Spleen (tissue), 7 donors: ENCODE measurements at regions not wholly inside any gene's neighbourhood (a gene's known extent, or its start where the extent isn't known, plus 50 kb on each side); places are given as distances from the start of the nearest gene placed in this dataset.

ENCODE experiments used
- POLR2A ChIP-seq, 3 donors: fragments of 450-650 bp; IDR thresholded peaks; one replicate each; pipeline ENCODE4 v1.5.1; 2017; ENCODE audit warnings: antibody characterized with exemption in 3 of 3, mild to moderate bottlenecking in 1 of 3
- POLR2AphosphoS5 ChIP-seq, 3 donors: sonication (generic); formaldehyde crosslinking; IDR thresholded peaks; one replicate each; pipeline ENCODE4 v1.5.1; 2017; ENCODE audit warnings: antibody characterized with exemption in 3 of 3
- TF ChIP-seq, protein P1 (sequence below), 11 experiments: fragments of 200-600 bp in 7 of 11; fragments of 450-650 bp in 4 of 11; sonication (generic) in 4 of 11; IDR thresholded peaks in 8 of 11; conservative IDR thresholded peaks in 3 of 11; 1 replicate in 7 of 11; 2 replicates in 4 of 11; pipeline versions ENCODE4 v1.4.0 to v1.8.0; 2016 to 2021; ENCODE audit warnings: antibody characterized with exemption in 11 of 11, inconsistent platforms in 4 of 11, mild to moderate bottlenecking in 1 of 11
- donor health status: DM: no; HTN: no; CAD: no; lungs with moderate emphysema.
- donor health status: DM: no; HTN: no; CAD: no.
- donor health status: DM: no; HTN: no; CAD: no.

DNA sequence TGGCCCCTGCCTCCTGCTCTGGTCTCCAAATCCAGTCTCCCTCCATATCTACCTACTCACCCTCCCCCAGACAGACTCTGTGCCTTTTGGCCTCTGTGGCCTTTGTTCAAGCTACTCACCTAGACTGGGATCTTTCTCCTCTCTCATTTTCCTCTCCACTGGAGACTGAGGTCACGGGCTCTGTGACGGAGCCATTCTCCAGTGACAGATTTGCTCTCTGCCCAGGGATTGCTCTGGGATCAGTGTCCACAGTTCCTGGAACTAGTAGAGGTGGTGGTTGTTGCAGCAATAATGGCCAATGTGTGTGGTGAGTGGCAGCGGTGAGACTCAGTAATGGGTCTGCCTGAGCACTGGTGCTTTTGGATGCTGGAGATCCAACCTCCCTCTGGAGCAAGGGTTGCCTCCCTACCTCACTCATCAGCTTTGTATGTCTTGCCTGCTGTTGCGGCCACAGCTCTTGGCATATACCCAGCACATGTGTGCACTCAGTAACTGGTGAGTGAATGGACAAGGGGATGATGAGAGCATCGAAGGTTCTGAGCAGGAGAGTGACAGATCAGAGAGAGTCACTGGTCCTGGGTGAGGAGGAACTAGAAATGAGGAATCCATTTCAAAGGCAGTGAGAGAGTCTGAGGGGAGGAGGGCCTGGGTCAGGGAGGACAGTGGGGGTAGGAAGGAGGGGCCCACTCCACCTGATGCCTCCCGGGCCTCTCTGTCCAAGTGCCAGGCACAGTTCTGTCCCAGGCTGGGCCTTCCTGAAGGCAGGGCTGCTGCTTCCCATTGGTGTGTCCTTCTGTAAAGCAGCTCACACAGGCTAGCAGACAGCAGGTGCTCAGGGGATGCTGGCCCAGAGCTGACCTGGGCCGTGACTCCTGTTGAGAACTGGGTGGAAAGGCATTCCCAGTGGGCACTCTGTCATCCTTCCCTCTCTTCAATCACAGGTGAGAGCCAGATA is 96.5 kb upstream of the PITX1 start:
- TF ChIP-seq POLR2AphosphoS5 (IDR thresholded peaks at IDR 0.05): no peak
- TF ChIP-seq POLR2A (IDR thresholded peaks at IDR 0.05): no peak
- TF ChIP-seq, protein P1, sequence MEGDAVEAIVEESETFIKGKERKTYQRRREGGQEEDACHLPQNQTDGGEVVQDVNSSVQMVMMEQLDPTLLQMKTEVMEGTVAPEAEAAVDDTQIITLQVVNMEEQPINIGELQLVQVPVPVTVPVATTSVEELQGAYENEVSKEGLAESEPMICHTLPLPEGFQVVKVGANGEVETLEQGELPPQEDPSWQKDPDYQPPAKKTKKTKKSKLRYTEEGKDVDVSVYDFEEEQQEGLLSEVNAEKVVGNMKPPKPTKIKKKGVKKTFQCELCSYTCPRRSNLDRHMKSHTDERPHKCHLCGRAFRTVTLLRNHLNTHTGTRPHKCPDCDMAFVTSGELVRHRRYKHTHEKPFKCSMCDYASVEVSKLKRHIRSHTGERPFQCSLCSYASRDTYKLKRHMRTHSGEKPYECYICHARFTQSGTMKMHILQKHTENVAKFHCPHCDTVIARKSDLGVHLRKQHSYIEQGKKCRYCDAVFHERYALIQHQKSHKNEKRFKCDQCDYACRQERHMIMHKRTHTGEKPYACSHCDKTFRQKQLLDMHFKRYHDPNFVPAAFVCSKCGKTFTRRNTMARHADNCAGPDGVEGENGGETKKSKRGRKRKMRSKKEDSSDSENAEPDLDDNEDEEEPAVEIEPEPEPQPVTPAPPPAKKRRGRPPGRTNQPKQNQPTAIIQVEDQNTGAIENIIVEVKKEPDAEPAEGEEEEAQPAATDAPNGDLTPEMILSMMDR (IDR thresholded peaks at IDR 0.05 in 8 of 11, conservative IDR thresholded peaks at IDR 0.05 in 3 of 11): no peak
